Spleen (tissue), 7 donors: ENCODE measurements at regions not wholly inside any gene's neighbourhood (a gene's known extent, or its start where the extent isn't known, plus 50 kb on each side); places are given as distances from the start of the nearest gene placed in this dataset.

Experiments used
- POLR2A ChIP-seq, 3 donors: fragments of 450-650 bp; IDR thresholded peaks; one replicate each; pipeline ENCODE4 v1.5.1; 2017; ENCODE audit warnings: antibody characterized with exemption in 3 of 3, mild to moderate bottlenecking in 1 of 3
- POLR2AphosphoS5 ChIP-seq, 3 donors: sonication (generic); formaldehyde crosslinking; IDR thresholded peaks; one replicate each; pipeline ENCODE4 v1.5.1; 2017; ENCODE audit warnings: antibody characterized with exemption in 3 of 3
- TF ChIP-seq, protein P1 (sequence below), 11 experiments: fragments of 200-600 bp in 7 of 11; fragments of 450-650 bp in 4 of 11; sonication (generic) in 4 of 11; IDR thresholded peaks in 8 of 11; conservative IDR thresholded peaks in 3 of 11; 1 replicate in 7 of 11; 2 replicates in 4 of 11; pipeline versions ENCODE4 v1.4.0 to v1.8.0; 2016 to 2021; ENCODE audit warnings: antibody characterized with exemption in 11 of 11, inconsistent platforms in 4 of 11, mild to moderate bottlenecking in 1 of 11
- donor health status: DM: no; HTN: no; CAD: no; lungs with moderate emphysema.
- donor health status: DM: no; HTN: no; CAD: no.
- donor health status: DM: no; HTN: no; CAD: no.

DNA sequence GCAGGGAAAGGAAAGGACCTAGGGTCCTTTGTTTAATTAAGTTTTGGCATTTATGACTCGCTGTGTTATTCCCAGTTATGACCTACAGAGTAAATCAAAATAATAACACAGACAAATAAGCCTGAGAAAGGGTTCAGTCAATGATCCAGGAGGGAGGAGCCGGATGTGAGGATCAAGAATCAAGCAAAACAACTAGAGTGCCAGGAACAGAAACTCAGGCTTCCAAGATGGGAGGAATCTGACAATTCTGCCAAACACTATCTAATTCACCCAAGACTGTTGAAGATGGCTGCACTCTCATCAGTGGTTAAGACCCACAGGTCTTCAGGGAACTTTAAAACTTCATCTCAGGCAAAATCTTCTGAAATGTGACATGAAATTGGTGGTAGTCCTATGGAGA is 50.3 kb upstream of the PIP4K2A start:
- TF ChIP-seq, protein P1, sequence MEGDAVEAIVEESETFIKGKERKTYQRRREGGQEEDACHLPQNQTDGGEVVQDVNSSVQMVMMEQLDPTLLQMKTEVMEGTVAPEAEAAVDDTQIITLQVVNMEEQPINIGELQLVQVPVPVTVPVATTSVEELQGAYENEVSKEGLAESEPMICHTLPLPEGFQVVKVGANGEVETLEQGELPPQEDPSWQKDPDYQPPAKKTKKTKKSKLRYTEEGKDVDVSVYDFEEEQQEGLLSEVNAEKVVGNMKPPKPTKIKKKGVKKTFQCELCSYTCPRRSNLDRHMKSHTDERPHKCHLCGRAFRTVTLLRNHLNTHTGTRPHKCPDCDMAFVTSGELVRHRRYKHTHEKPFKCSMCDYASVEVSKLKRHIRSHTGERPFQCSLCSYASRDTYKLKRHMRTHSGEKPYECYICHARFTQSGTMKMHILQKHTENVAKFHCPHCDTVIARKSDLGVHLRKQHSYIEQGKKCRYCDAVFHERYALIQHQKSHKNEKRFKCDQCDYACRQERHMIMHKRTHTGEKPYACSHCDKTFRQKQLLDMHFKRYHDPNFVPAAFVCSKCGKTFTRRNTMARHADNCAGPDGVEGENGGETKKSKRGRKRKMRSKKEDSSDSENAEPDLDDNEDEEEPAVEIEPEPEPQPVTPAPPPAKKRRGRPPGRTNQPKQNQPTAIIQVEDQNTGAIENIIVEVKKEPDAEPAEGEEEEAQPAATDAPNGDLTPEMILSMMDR (IDR thresholded peaks at IDR 0.05 in 8 of 11, conservative IDR thresholded peaks at IDR 0.05 in 3 of 11), result no peak
- TF ChIP-seq POLR2AphosphoS5 (IDR thresholded peaks at IDR 0.05) (no peak), POLR2A (IDR thresholded peaks at IDR 0.05) (no peak)
